Adrenal gland (tissue), 9 donors: ENCODE measurements at regions not wholly inside any gene's neighbourhood (a gene's known extent, or its start where the extent isn't known, plus 50 kb on each side); places are given as distances from the start of the nearest gene placed in this dataset.

Experiments used
- DNase-seq, 7 donors: peaks; one replicate each; pipeline ENCODE4 v3.0.0-alpha.2; 2019 to 2020
- H3K27ac ChIP-seq, 5 donors: fragments of 200-600 bp; sonication (generic) in 4 of 5; 1 replicate in 3 of 5; 2 replicates in 2 of 5; pipeline versions ENCODE4 v1.5.1 to v1.8.0; 2016 to 2020; ENCODE audit warnings: mild to moderate bottlenecking in 1 of 5
- H3K27me3 ChIP-seq: fragments of 200-600 bp; 2 replicates; pipeline ENCODE4 v1.8.0; 2021
- H3K36me3 ChIP-seq, 2 donors: fragments of 200-600 bp; replicated peaks in 1 of 2; 1 replicate in 1 of 2; 2 replicates in 1 of 2; pipeline versions ENCODE4 v1.5.1 to v1.8.0; 2018 to 2022
- H3K4me1 ChIP-seq, 2 donors: fragments of 200-600 bp; replicated peaks in 1 of 2; 1 replicate in 1 of 2; 2 replicates in 1 of 2; pipeline versions ENCODE4 v1.5.1 to v1.8.0; 2018 to 2021
- H3K4me3 ChIP-seq, 4 donors: fragments of 200-600 bp; sonication (generic) in 3 of 4; one replicate each; pipeline ENCODE4 v1.5.1; 2016 to 2018
- H3K9me3 ChIP-seq, 3 donors: fragments of 200-600 bp; sonication (generic) in 1 of 3; replicated peaks in 1 of 3; 1 replicate in 2 of 3; 2 replicates in 1 of 3; pipeline versions ENCODE4 v1.5.1 to v1.8.0; 2016 to 2021
- CTCF ChIP-seq, 6 experiments: fragments of 450-650 bp in 4 of 6; fragments of 200-600 bp in 2 of 6; sonication (generic) in 1 of 6; IDR thresholded peaks; 1 replicate in 5 of 6; 2 replicates in 1 of 6; pipeline versions ENCODE4 v1.5.1 to v1.8.0; 2016 to 2021; ENCODE audit warnings: antibody characterized with exemption in 6 of 6, mild to moderate bottlenecking in 2 of 6, moderate library complexity in 1 of 6
- POLR2A ChIP-seq, 2 donors: fragments of 450-650 bp; IDR thresholded peaks; one replicate each; pipeline ENCODE4 v1.6.1; 2017; ENCODE audit warnings: antibody characterized with exemption in 2 of 2, mild to moderate bottlenecking in 2 of 2, moderate library complexity in 1 of 2
- WGBS, 4 donors: extraction: QIAGEN DNeasy Blood & Tissue Kit in 2 of 4; methylation state at CpG; one replicate each; pipeline versions ENCODE4 v1.1.5 to v1.1.7; 2013 to 2017; 5-methylcytosine and 5-hydroxymethylcytosine counted together
- intact Hi-C, 2 donors: fragments of 100-400 bp; cut with DNase I; formaldehyde crosslinking; loops; one replicate each; pipeline versions ENCODE4 v1.14.1 to v1.15.0; 2022 to 2023
- donor health status: healthy with polysubstance abuse.
- donor health status: Bipolar disorder and iron deficiency.
- donor health status: DM: yes; HTN: yes; CAD: no.
- donor health status: DM: no; HTN: no; CAD: no.
- donor health status: DM: no; HTN: no; CAD: no.

- no peak overlapping the region for H3K4me3 ChIP-seq
- no peak overlapping the region for H3K27ac ChIP-seq
- TF ChIP-seq CTCF (IDR thresholded peaks at IDR 0.05) (no peak), POLR2A (IDR thresholded peaks at IDR 0.05) (no peak)
- 34 to 51% (median 38%) methylated on average over 5 of the region's 5 CpGs for WGBS, 4 donors
- H3K4me1 ChIP-seq: no peaks in the 10 kb centered on the region
- intact Hi-C loops: no loop called here
- DNase-seq: no peak
- no peaks in the 10 kb centered on the region for H3K36me3 ChIP-seq
- no peaks in the 10 kb centered on the region for H3K9me3 ChIP-seq
- H3K27me3 ChIP-seq: no peaks in the 10 kb centered on the region
Observed at GRCh38 chr5:60209146-60209840, 315.8 kb upstream of the PDE4D start.

GRCh38 chr5:60208716-60209115 lies 315.2 kb upstream of the PDE4D start:
- Histone ChIP-seq H3K4me3 (no peak overlapping the region), H3K36me3 (no peaks in the 10 kb centered on the region), H3K27me3 (no peaks in the 10 kb centered on the region), H3K9me3 (no peaks in the 10 kb centered on the region), H3K27ac (no peak overlapping the region), H3K4me1 (no peaks in the 10 kb centered on the region)
- 48 to 59% (median 59%) methylated on average over 3 of the region's 3 CpGs for WGBS, 4 donors
- no peak for DNase-seq
- intact Hi-C loops: no loop called here
- no peak for TF ChIP-seq CTCF (IDR thresholded peaks at IDR 0.05)
- TF ChIP-seq POLR2A (IDR thresholded peaks at IDR 0.05): no peak

DNA sequence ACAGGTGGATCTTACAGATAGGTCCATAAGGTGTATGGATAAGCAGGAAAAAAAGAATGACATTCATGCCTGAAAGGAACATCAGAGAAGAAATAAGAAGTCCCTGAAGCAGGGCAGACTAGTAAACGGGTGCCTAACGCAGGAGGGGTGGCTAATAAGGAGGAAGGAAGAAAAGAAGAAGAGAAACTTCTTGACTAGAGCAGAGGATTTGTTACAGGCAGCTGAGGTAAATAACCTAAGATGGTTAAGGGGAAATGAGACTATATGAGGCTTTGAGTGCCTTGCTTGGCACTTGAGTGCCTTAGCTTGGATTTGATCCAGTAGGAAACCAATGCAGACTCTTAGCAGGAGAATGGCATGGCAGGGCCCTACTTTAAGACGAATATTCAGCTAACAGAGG lies 313.5 kb upstream of the PDE4D start:
- DNase-seq: peak in 1 of 7 donors; percentile 1
- Histone ChIP-seq H3K4me3 (no peak overlapping the region), H3K27ac (no peak overlapping the region), H3K27me3 (no peaks in the 10 kb centered on the region), H3K9me3 (no peaks in the 10 kb centered on the region), H3K4me1 (no peaks in the 10 kb centered on the region), H3K36me3 (no peaks in the 10 kb centered on the region)
- 43 to 53% (median 48%) methylated on average over 3 of the region's 3 CpGs for WGBS, 4 donors
- TF ChIP-seq POLR2A (IDR thresholded peaks at IDR 0.05) (no peak), CTCF (IDR thresholded peaks at IDR 0.05) (no peak)
- intact Hi-C loops: no loop called here

DNA sequence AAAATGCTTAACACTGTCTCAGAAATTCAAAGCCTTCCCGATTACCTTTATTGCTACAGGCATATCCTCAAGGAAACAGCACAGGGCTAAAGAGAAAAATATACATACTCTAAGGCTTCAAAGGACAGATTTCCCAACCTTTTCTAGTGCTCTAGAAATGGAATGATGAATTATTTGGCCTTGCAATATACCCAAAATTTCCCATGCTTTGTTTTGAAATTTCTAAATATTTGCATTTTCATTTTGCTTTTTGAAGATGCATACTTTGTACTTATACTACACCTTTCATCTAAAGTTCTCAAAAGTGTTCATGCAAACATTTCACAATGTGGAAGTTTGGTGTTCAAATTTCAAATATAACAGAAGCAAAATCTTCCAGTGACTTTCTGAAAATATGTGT lies 312.7 kb upstream of the PDE4D start:
- H3K9me3 ChIP-seq: no peaks in the 10 kb centered on the region
- no peak overlapping the region for H3K27ac ChIP-seq
- no peak overlapping the region for H3K4me3 ChIP-seq
- intact Hi-C loops: no loop called here
- DNase-seq: no peak
- no peaks in the 10 kb centered on the region for H3K36me3 ChIP-seq
- H3K4me1 ChIP-seq: no peaks in the 10 kb centered on the region
- H3K27me3 ChIP-seq: no peaks in the 10 kb centered on the region
- 43 to 67% (median 54%) methylated on average over 1 of the region's 1 CpG for WGBS, 4 donors
- TF ChIP-seq POLR2A (IDR thresholded peaks at IDR 0.05) (no peak), CTCF (IDR thresholded peaks at IDR 0.05) (no peak)
